ENCODE measurements at regions not wholly inside any gene's neighbourhood (a gene's known extent, or its start where the extent isn't known, plus 50 kb on each side); places are given as distances from the start of the nearest gene placed in this dataset.

GRCh38 chr20:60064554-60065196, 106.5 kb downstream of the CDH26 start:
- Histone ChIP-seq H3K27ac (ENCODE audit: low read depth, low read length, poor library complexity, severe bottlenecking) (no peak overlapping the region), H3K4me1 (ENCODE audit: insufficient read depth, low read length, poor library complexity, severe bottlenecking) (no peaks in the 10 kb centered on the region), H2AFZ (ENCODE audit: low read length) (no peak overlapping the region), H3K79me2 (ENCODE audit: insufficient read depth, low read depth, low read length) (no peaks in the 10 kb centered on the region), H3K4me2 (ENCODE audit: low read length) (no peak overlapping the region), H3K36me3 (ENCODE audit: insufficient read depth, low read length) (no peaks in the 10 kb centered on the region), H3K9me3 (ENCODE audit: low read length) (no peaks in the 10 kb centered on the region), H3K4me3 (ENCODE audit: low read depth, low read length, poor library complexity, severe bottlenecking) (no peak overlapping the region), H4K20me1 (ENCODE audit: insufficient read depth, low read length) (no peaks in the 10 kb centered on the region), H3K9me2 (ENCODE audit: insufficient read depth, low read length) (no peaks in the 10 kb centered on the region)
- no peak for DNase-seq (ENCODE audit: low spot score)
- TF ChIP-seq CTCF (conservative IDR thresholded peaks at IDR 0.05; ENCODE audit: low read length): no peak
- TF ChIP-seq EZH2phosphoT487 (IDR thresholded peaks at IDR 0.05; ENCODE audit: borderline replicate concordance, low read depth, low read length): no peak
- CTCF ChIA-PET (ENCODE audit: unreplicated experiment): no interaction called here
- POLR2A ChIA-PET: no interaction called here
- BruUV-seq (replicated peaks): no TSS peak
- intact Hi-C loops (cut with micrococcal nuclease; ENCODE audit: unreplicated experiment): no loop called here

GRCh38 chr20:60065741-60066437, 107.7 kb downstream of the CDH26 start:
- H4K20me1 ChIP-seq (ENCODE audit: insufficient read depth, low read length): no peaks in the 10 kb centered on the region
- no peaks in the 10 kb centered on the region for H3K79me2 ChIP-seq (ENCODE audit: insufficient read depth, low read depth, low read length)
- H2AFZ ChIP-seq (ENCODE audit: low read length): no peak overlapping the region
- no peaks in the 10 kb centered on the region for H3K36me3 ChIP-seq (ENCODE audit: insufficient read depth, low read length)
- intact Hi-C loops (cut with micrococcal nuclease; ENCODE audit: unreplicated experiment): no loop called here
- no peak overlapping the region for H3K4me2 ChIP-seq (ENCODE audit: low read length)
- no peaks in the 10 kb centered on the region for H3K9me2 ChIP-seq (ENCODE audit: insufficient read depth, low read length)
- no peak overlapping the region for H3K27ac ChIP-seq (ENCODE audit: low read depth, low read length, poor library complexity, severe bottlenecking)
- ChIA-PET POLR2A (no interaction called here), CTCF (ENCODE audit: unreplicated experiment) (no interaction called here)
- no peak overlapping the region for H3K4me3 ChIP-seq (ENCODE audit: low read depth, low read length, poor library complexity, severe bottlenecking)
- H3K4me1 ChIP-seq (ENCODE audit: insufficient read depth, low read length, poor library complexity, severe bottlenecking): no peaks in the 10 kb centered on the region
- H3K9me3 ChIP-seq (ENCODE audit: low read length): no peaks in the 10 kb centered on the region
- no TSS peak for BruUV-seq (replicated peaks)
- DNase-seq (ENCODE audit: low spot score): no peak
- no peak for TF ChIP-seq EZH2phosphoT487 (IDR thresholded peaks at IDR 0.05; ENCODE audit: borderline replicate concordance, low read depth, low read length)
- no peak for TF ChIP-seq CTCF (conservative IDR thresholded peaks at IDR 0.05; ENCODE audit: low read length)

- no peak for DNase-seq (ENCODE audit: low spot score)
- intact Hi-C loops (cut with micrococcal nuclease; ENCODE audit: unreplicated experiment): no loop called here
- TF ChIP-seq EZH2phosphoT487 (IDR thresholded peaks at IDR 0.05; ENCODE audit: borderline replicate concordance, low read depth, low read length): no peak
- no peak for TF ChIP-seq CTCF (conservative IDR thresholded peaks at IDR 0.05; ENCODE audit: low read length)
- Histone ChIP-seq H3K9me3 (ENCODE audit: low read length) (no peaks in the 10 kb centered on the region), H3K4me3 (ENCODE audit: low read depth, low read length, poor library complexity, severe bottlenecking) (no peak overlapping the region), H2AFZ (ENCODE audit: low read length) (no peak overlapping the region), H4K20me1 (ENCODE audit: insufficient read depth, low read length) (no peaks in the 10 kb centered on the region), H3K9me2 (ENCODE audit: insufficient read depth, low read length) (no peaks in the 10 kb centered on the region), H3K4me1 (ENCODE audit: insufficient read depth, low read length, poor library complexity, severe bottlenecking) (no peaks in the 10 kb centered on the region), H3K4me2 (ENCODE audit: low read length) (no peak overlapping the region), H3K36me3 (ENCODE audit: insufficient read depth, low read length) (no peaks in the 10 kb centered on the region), H3K27ac (ENCODE audit: low read depth, low read length, poor library complexity, severe bottlenecking) (no peak overlapping the region), H3K79me2 (ENCODE audit: insufficient read depth, low read depth, low read length) (no peaks in the 10 kb centered on the region)
- no TSS peak for BruUV-seq (replicated peaks)
- POLR2A ChIA-PET: no interaction called here
- CTCF ChIA-PET (ENCODE audit: unreplicated experiment): no interaction called here
These were observed 108.2 kb downstream of the CDH26 start for GRCh38 chr20:60066438-60066823.

Data from OCI-LY7 (cell line).